NT2/D1 (cell line): ENCODE measurements at regions not wholly inside any gene's neighbourhood (a gene's known extent, or its start where the extent isn't known, plus 50 kb on each side); places are given as distances from the start of the nearest gene placed in this dataset.

ENCODE experiments used
- DNase-seq: peaks from one replicate; pipeline ENCODE4 v3.0.0-alpha.2; 2011; ENCODE audit warnings: low read depth, low spot score
- H3K27me3 ChIP-seq: 2 replicates; pipeline ENCODE4 v1.6.0; 2011; ENCODE audit warnings: mild to moderate bottlenecking; ENCODE audit not compliant: insufficient read length, insufficient read depth
- H3K36me3 ChIP-seq: 2 replicates; pipeline ENCODE4 v1.6.1; 2011; ENCODE audit warnings: mild to moderate bottlenecking, low read length, mixed read lengths; ENCODE audit not compliant: insufficient read depth, insufficient read length
- H3K4me1 ChIP-seq: 2 replicates; pipeline ENCODE4 v1.5.1; 2011; ENCODE audit not compliant: insufficient read depth, insufficient read length
- H3K4me3 ChIP-seq: 2 replicates; pipeline ENCODE4 v1.5.1; 2011; ENCODE audit warnings: low read depth; ENCODE audit not compliant: insufficient read length
- H3K9ac ChIP-seq: 2 replicates; pipeline ENCODE4 v1.6.0; 2011; ENCODE audit warnings: low read depth; ENCODE audit not compliant: insufficient read length
- H3K9me3 ChIP-seq: 2 replicates; pipeline ENCODE4 v1.5.1; 2011; ENCODE audit warnings: mild to moderate bottlenecking, low read length; ENCODE audit not compliant: insufficient read depth
- SUZ12 ChIP-seq: IDR thresholded peaks from 2 replicates; pipeline ENCODE4 v1.6.1; 2011; ENCODE audit not compliant: insufficient read length, insufficient read depth; ENCODE audit errors: extremely low read depth
- YY1 ChIP-seq: IDR thresholded peaks from 2 replicates; pipeline ENCODE4 v1.6.1; 2011; ENCODE audit not compliant: insufficient read length, insufficient read depth
- ZNF274 ChIP-seq: IDR thresholded peaks from 2 replicates; pipeline ENCODE4 v1.6.1; 2011; ENCODE audit warnings: mild to moderate bottlenecking, low read depth, low read length

- Histone ChIP-seq H3K36me3 (no peaks in the 10 kb centered on the region), H3K27me3 (no peaks in the 10 kb centered on the region), H3K9ac (no peak overlapping the region), H3K4me3 (no peak overlapping the region), H3K9me3 (peaks cover 28% of the 10 kb centered on the region), H3K4me1 (no peaks in the 10 kb centered on the region)
- TF ChIP-seq SUZ12 (no peak), ZNF274 (no peak), YY1 (no peak)
- DNase-seq = no peak
Observed at GRCh38 chr3:5282703-5283102, 95.2 kb downstream of the EDEM1 start.

- no peak for DNase-seq
- no peaks in the 10 kb centered on the region for H3K36me3 ChIP-seq
- peaks cover 30% of the 10 kb centered on the region for H3K9me3 ChIP-seq
- no peaks in the 10 kb centered on the region for H3K27me3 ChIP-seq
- no peaks in the 10 kb centered on the region for H3K4me1 ChIP-seq
- TF ChIP-seq SUZ12 (no peak), YY1 (no peak), ZNF274 (no peak)
- H3K4me3 ChIP-seq = no peak overlapping the region
- H3K9ac ChIP-seq = no peak overlapping the region
Observed at GRCh38 chr3:5285439-5285838, 97.9 kb downstream of the EDEM1 start.

- H3K9ac ChIP-seq = no peak overlapping the region
- no peak for TF ChIP-seq ZNF274
- TF ChIP-seq YY1 = no peak
- TF ChIP-seq SUZ12 = no peak
- no peak for DNase-seq
- H3K4me1 ChIP-seq = no peaks in the 10 kb centered on the region
- H3K27me3 ChIP-seq = no peaks in the 10 kb centered on the region
- 0 out of 2 replicates have a peak, but pooled peaks cover 5% of the 10 kb centered on the region for H3K9me3 ChIP-seq
- H3K4me3 ChIP-seq = no peak overlapping the region
- no peaks in the 10 kb centered on the region for H3K36me3 ChIP-seq
Observed at GRCh38 chr3:5290915-5291314, 103.4 kb downstream of the EDEM1 start.

- no peaks in the 10 kb centered on the region for H3K36me3 ChIP-seq
- H3K27me3 ChIP-seq = no peaks in the 10 kb centered on the region
- H3K9ac ChIP-seq = no peak overlapping the region
- H3K9me3 ChIP-seq = 0 out of 2 replicates have a peak, but pooled peaks cover 5% of the 10 kb centered on the region
- TF ChIP-seq ZNF274 (no peak), YY1 (no peak), SUZ12 (no peak)
- no peak overlapping the region for H3K4me3 ChIP-seq
- H3K4me1 ChIP-seq = no peaks in the 10 kb centered on the region
- DNase-seq = no peak
Observed at GRCh38 chr3:5292512-5292911, 105.0 kb downstream of the EDEM1 start.

- TF ChIP-seq SUZ12 (no peak), ZNF274 (no peak), YY1 (no peak)
- Histone ChIP-seq H3K9ac (no peak overlapping the region), H3K4me1 (no peaks in the 10 kb centered on the region), H3K9me3 (no peaks in the 10 kb centered on the region), H3K4me3 (no peak overlapping the region), H3K27me3 (no peaks in the 10 kb centered on the region), H3K36me3 (no peaks in the 10 kb centered on the region)
- DNase-seq = no peak
Observed at GRCh38 chr3:5293207-5293606, 105.7 kb downstream of the EDEM1 start.

GRCh38 chr3:5294356-5294755 is 106.8 kb downstream of the EDEM1 start:
- no peak for DNase-seq
- Histone ChIP-seq H3K4me3 (no peak overlapping the region), H3K9me3 (no peaks in the 10 kb centered on the region), H3K36me3 (no peaks in the 10 kb centered on the region), H3K27me3 (no peaks in the 10 kb centered on the region), H3K4me1 (no peaks in the 10 kb centered on the region), H3K9ac (no peak overlapping the region)
- no peak for TF ChIP-seq SUZ12
- TF ChIP-seq ZNF274 = no peak
- TF ChIP-seq YY1 = no peak

- H3K9me3 ChIP-seq = no peaks in the 10 kb centered on the region
- H3K4me3 ChIP-seq = no peak overlapping the region
- H3K27me3 ChIP-seq = no peaks in the 10 kb centered on the region
- H3K9ac ChIP-seq = no peak overlapping the region
- H3K4me1 ChIP-seq = no peaks in the 10 kb centered on the region
- DNase-seq = no peak
- TF ChIP-seq SUZ12 (no peak), ZNF274 (no peak), YY1 (no peak)
- no peaks in the 10 kb centered on the region for H3K36me3 ChIP-seq
Observed at GRCh38 chr3:5295191-5295690, 107.7 kb downstream of the EDEM1 start.

- Histone ChIP-seq H3K4me3 (no peak overlapping the region), H3K27me3 (no peaks in the 10 kb centered on the region), H3K4me1 (no peaks in the 10 kb centered on the region), H3K9ac (no peak overlapping the region), H3K36me3 (no peaks in the 10 kb centered on the region), H3K9me3 (no peaks in the 10 kb centered on the region)
- TF ChIP-seq SUZ12 = no peak
- DNase-seq = no peak
Observed at GRCh38 chr3:5296362-5296761, 108.9 kb downstream of the EDEM1 start.
